H9 (cell line): ENCODE measurements at regions not wholly inside any gene's neighbourhood (a gene's known extent, or its start where the extent isn't known, plus 50 kb on each side); places are given as distances from the start of the nearest gene placed in this dataset.

Experiments
- DNase-seq: peaks from one replicate; pipeline ENCODE4 v3.0.0-alpha.2; 2017
- H2AFZ ChIP-seq: one replicate; pipeline ENCODE4 v1.6.1; 2013; ENCODE audit warnings: mild to moderate bottlenecking, low read length, control low read depth, moderate library complexity
- H2AK5ac ChIP-seq: 2 replicates; pipeline ENCODE4 v1.6.1; 2013; ENCODE audit warnings: low read length, control low read depth, mixed read lengths; ENCODE audit not compliant: insufficient read length
- H2BK120ac ChIP-seq: one replicate; pipeline ENCODE4 v1.6.1; 2013; ENCODE audit warnings: low read depth, mild to moderate bottlenecking, low read length, control low read depth, inconsistent platforms; ENCODE audit not compliant: poor library complexity, severe bottlenecking
- H2BK12ac ChIP-seq: 2 replicates; pipeline ENCODE4 v1.6.1; 2013; ENCODE audit warnings: low read length, control low read depth, mixed read lengths, low read depth; ENCODE audit not compliant: insufficient read length
- H2BK15ac ChIP-seq: 2 replicates; pipeline ENCODE4 v1.6.1; 2013; ENCODE audit warnings: low read depth, low read length, control low read depth
- H2BK20ac ChIP-seq: one replicate; pipeline ENCODE4 v1.6.1; 2013; ENCODE audit warnings: low read depth, mild to moderate bottlenecking, low read length, control low read depth, inconsistent platforms; ENCODE audit not compliant: poor library complexity, severe bottlenecking
- H2BK5ac ChIP-seq: 2 replicates; pipeline ENCODE4 v1.6.1; 2013; ENCODE audit warnings: low read length, control low read depth, mixed read lengths; ENCODE audit not compliant: insufficient read length
- H3K14ac ChIP-seq: 2 replicates; pipeline ENCODE4 v1.6.1; 2013; ENCODE audit warnings: low read length, control low read depth; ENCODE audit not compliant: insufficient read depth
- H3K18ac ChIP-seq: 2 replicates; pipeline ENCODE4 v1.6.1; 2013; ENCODE audit warnings: low read depth, mild to moderate bottlenecking, mixed read lengths, low read length, control low read depth; ENCODE audit not compliant: insufficient read length
- H3K23ac ChIP-seq: 2 replicates; pipeline ENCODE4 v1.6.1; 2013; ENCODE audit warnings: low read length, control low read depth, mixed read lengths, low read depth; ENCODE audit not compliant: insufficient read length
- H3K23me2 ChIP-seq: 2 replicates; pipeline ENCODE4 v1.6.1; 2013; ENCODE audit warnings: low read depth, mild to moderate bottlenecking, mixed read lengths, low read length, control low read depth; ENCODE audit not compliant: insufficient read length, poor library complexity, severe bottlenecking
- H3K27ac ChIP-seq: 2 replicates; pipeline ENCODE4 v1.5.1; 2013; ENCODE audit warnings: low read length, control low read depth, mixed read lengths, low read depth; ENCODE audit not compliant: insufficient read length
- H3K27me3 ChIP-seq: 2 replicates; pipeline ENCODE4 v1.6.1; 2013; ENCODE audit warnings: low read length, control low read depth, inconsistent platforms; ENCODE audit not compliant: insufficient read depth
- H3K4ac ChIP-seq: 2 replicates; pipeline ENCODE4 v1.6.1; 2013; ENCODE audit warnings: low read depth, mild to moderate bottlenecking, control low read depth, inconsistent platforms, low read length, moderate library complexity
- H3K4me1 ChIP-seq: 2 replicates; pipeline ENCODE4 v1.6.1; 2013; ENCODE audit warnings: low read length, control low read depth, inconsistent platforms; ENCODE audit not compliant: insufficient read depth
- H3K4me2 ChIP-seq: 2 replicates; pipeline ENCODE4 v1.6.1; 2013; ENCODE audit warnings: low read length, control low read depth, mixed read lengths; ENCODE audit not compliant: insufficient read length, insufficient read depth
- H3K56ac ChIP-seq: 2 replicates; pipeline ENCODE4 v1.6.1; 2013; ENCODE audit warnings: low read depth, mild to moderate bottlenecking, mixed read lengths, low read length, control low read depth; ENCODE audit not compliant: insufficient read length
- H3K79me1 ChIP-seq: 2 replicates; pipeline ENCODE4 v1.6.1; 2013; ENCODE audit warnings: low read depth, mild to moderate bottlenecking, moderate library complexity, low read length, control low read depth, inconsistent platforms; ENCODE audit not compliant: insufficient read depth, poor library complexity, severe bottlenecking
- H3K79me2 ChIP-seq: 2 replicates; pipeline ENCODE4 v1.6.1; 2013; ENCODE audit warnings: low read length, control low read depth, inconsistent platforms; ENCODE audit not compliant: insufficient read depth
- H3K9ac ChIP-seq: 2 replicates; pipeline ENCODE4 v1.6.1; 2013; ENCODE audit warnings: low read length, control low read depth, mixed read lengths; ENCODE audit not compliant: insufficient read length; ENCODE audit errors: extremely low read depth
- H3K9me3 ChIP-seq: one replicate; pipeline ENCODE4 v1.6.1; 2013; ENCODE audit warnings: low read depth, low read length, inconsistent platforms; ENCODE audit not compliant: control insufficient read depth
- H3T11ph ChIP-seq: one replicate; pipeline ENCODE4 v1.6.1; 2013; ENCODE audit warnings: mild to moderate bottlenecking, low read length, control low read depth, inconsistent platforms
- H4K20me1 ChIP-seq: one replicate; pipeline ENCODE4 v1.6.1; 2013; ENCODE audit not compliant: control insufficient read depth, insufficient read length, insufficient read depth
- H4K5ac ChIP-seq: 2 replicates; pipeline ENCODE4 v1.6.1; 2013; ENCODE audit warnings: low read depth, mild to moderate bottlenecking, mixed read lengths, low read length, control low read depth; ENCODE audit not compliant: insufficient read length
- H4K8ac ChIP-seq: replicated peaks from 2 replicates; pipeline ENCODE4 v1.6.1; 2013; ENCODE audit warnings: low read length, control low read depth, mixed read lengths, low read depth; ENCODE audit not compliant: insufficient read length
- H4K91ac ChIP-seq: 2 replicates; pipeline ENCODE4 v1.6.1; 2013; ENCODE audit warnings: low read depth, mild to moderate bottlenecking, moderate library complexity, mixed read lengths, low read length, control low read depth; ENCODE audit not compliant: insufficient read length
- H3K27ac Mint-ChIP-seq, 3 experiments: 2 replicates in 2 of 3; 3 replicates in 1 of 3; pipeline ENCODE4 v1.8.0; 2020 to 2021; ENCODE audit warnings: mixed read lengths in 3 of 3, mild to moderate bottlenecking in 1 of 3, moderate library complexity in 1 of 3
- H3K27me3 Mint-ChIP-seq: 2 replicates; pipeline ENCODE4 v1.8.0; 2021; ENCODE audit warnings: low read depth, mild to moderate bottlenecking, moderate library complexity, mixed read lengths
- H3K36me3 Mint-ChIP-seq, 3 experiments: 2 replicates in 2 of 3; 3 replicates in 1 of 3; pipeline ENCODE4 v1.8.0; 2020 to 2021; ENCODE audit warnings: low read depth in 3 of 3, mixed read lengths in 3 of 3; ENCODE audit not compliant: insufficient read depth in 1 of 3
- H3K4me1 Mint-ChIP-seq, 2 experiments: 2 replicates each; pipeline ENCODE4 v1.8.0; 2020; ENCODE audit warnings: mixed read lengths in 2 of 2
- H3K4me3 Mint-ChIP-seq, 2 experiments: 2 replicates in 1 of 2; 3 replicates in 1 of 2; pipeline ENCODE4 v1.8.0; 2020 to 2021; ENCODE audit warnings: mild to moderate bottlenecking in 2 of 2, mixed read lengths in 2 of 2, moderate library complexity in 1 of 2
- H3K9me3 Mint-ChIP-seq, 2 experiments: 2 replicates in 1 of 2; 3 replicates in 1 of 2; pipeline ENCODE4 v1.8.0; 2020; ENCODE audit warnings: mild to moderate bottlenecking in 2 of 2, mixed read lengths in 2 of 2, moderate library complexity in 1 of 2
- WGBS: extraction: QIAGEN DNeasy Blood & Tissue Kit; methylation state at CpG from one replicate; pipeline ENCODE4 v1.1.7; 2013; ENCODE audit warnings: missing lambda C conversion rate, low lambda C conversion rate, mixed read lengths; ENCODE audit not compliant: insufficient read length; ENCODE audit errors: extremely low coverage; 5-methylcytosine and 5-hydroxymethylcytosine counted together
- TF ChIP-seq, protein P1 (sequence below): fragments of 200-600 bp; sonication (generic); conservative IDR thresholded peaks from 3 replicates; pipeline ENCODE4 v1.8.0; 2021; ENCODE audit warnings: antibody characterized with exemption, mild to moderate bottlenecking

DNA sequence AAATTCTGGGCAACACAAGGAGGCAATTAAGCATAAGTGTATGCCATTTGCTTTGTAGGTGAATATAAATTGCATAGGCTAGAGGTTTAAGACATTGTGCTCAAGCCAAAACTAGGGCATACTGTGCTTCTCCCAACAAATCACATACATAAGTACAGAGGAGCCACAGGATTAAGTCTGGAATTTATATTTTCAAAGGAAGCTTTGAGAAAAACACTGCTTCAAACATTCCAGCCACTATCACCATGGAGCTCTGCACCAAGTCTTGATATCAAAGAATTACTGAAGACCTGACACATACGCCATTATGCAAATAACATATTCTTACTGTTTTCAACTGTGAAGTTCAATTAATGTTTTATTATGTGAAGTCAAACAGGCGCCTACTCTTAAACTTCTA is 119.4 kb upstream of the NPHP3 start:
- TF ChIP-seq, protein P1, sequence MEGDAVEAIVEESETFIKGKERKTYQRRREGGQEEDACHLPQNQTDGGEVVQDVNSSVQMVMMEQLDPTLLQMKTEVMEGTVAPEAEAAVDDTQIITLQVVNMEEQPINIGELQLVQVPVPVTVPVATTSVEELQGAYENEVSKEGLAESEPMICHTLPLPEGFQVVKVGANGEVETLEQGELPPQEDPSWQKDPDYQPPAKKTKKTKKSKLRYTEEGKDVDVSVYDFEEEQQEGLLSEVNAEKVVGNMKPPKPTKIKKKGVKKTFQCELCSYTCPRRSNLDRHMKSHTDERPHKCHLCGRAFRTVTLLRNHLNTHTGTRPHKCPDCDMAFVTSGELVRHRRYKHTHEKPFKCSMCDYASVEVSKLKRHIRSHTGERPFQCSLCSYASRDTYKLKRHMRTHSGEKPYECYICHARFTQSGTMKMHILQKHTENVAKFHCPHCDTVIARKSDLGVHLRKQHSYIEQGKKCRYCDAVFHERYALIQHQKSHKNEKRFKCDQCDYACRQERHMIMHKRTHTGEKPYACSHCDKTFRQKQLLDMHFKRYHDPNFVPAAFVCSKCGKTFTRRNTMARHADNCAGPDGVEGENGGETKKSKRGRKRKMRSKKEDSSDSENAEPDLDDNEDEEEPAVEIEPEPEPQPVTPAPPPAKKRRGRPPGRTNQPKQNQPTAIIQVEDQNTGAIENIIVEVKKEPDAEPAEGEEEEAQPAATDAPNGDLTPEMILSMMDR = no peak
- no peak overlapping the region for H2BK5ac ChIP-seq
- no peaks in the 10 kb centered on the region for H3K36me3 Mint-ChIP-seq

More for the DNA sequence above, 119.4 kb upstream of the NPHP3 start:
- no peak overlapping the region for H3K14ac ChIP-seq
- H3K4me3 Mint-ChIP-seq = no peak overlapping the region
- no peaks in the 10 kb centered on the region for H3K27me3 ChIP-seq
- H2BK120ac ChIP-seq = no peak overlapping the region
- H3K79me1 ChIP-seq = no peaks in the 10 kb centered on the region
- no peaks in the 10 kb centered on the region for H3K79me2 ChIP-seq
- no peaks in the 10 kb centered on the region for H3K9me3 Mint-ChIP-seq
- H2AFZ ChIP-seq = no peak overlapping the region
- no peak overlapping the region for H3K18ac ChIP-seq
- DNase-seq = no peak
- no peaks in the 10 kb centered on the region for H4K20me1 ChIP-seq
- no peak overlapping the region for H3K23ac ChIP-seq
- no peaks in the 10 kb centered on the region; the same call in 1 of the 2 replicates for H3K27me3 Mint-ChIP-seq
- no peaks in the 10 kb centered on the region for H3K9me3 ChIP-seq
- no peak overlapping the region for H3K4me2 ChIP-seq
- no peaks in the 10 kb centered on the region for H3K23me2 ChIP-seq
- no CpG with 5 or more reads among the region's 2 CpGs for WGBS
- no peak overlapping the region for H2BK12ac ChIP-seq
- no peak overlapping the region for H3K27ac Mint-ChIP-seq
- H3K4ac ChIP-seq = no peak overlapping the region
- H2AK5ac ChIP-seq = no peak overlapping the region
- H4K5ac ChIP-seq = no peak overlapping the region
- H3K9ac ChIP-seq = no peak overlapping the region
- H3K56ac ChIP-seq = no peak overlapping the region
- no peak overlapping the region for H2BK20ac ChIP-seq
- no peak overlapping the region for H3T11ph ChIP-seq
- peaks cover 19 to 20% of the 10 kb centered on the region in 2 experiments for H3K4me1 Mint-ChIP-seq
- no peak overlapping the region for H2BK15ac ChIP-seq
- no peak overlapping the region for H4K91ac ChIP-seq
- no peak overlapping the region for H3K27ac ChIP-seq
- H3K4me1 ChIP-seq = no peaks in the 10 kb centered on the region; the same call in 1 of the 2 replicates
- H4K8ac ChIP-seq = no peak overlapping the region
